Endothelial cell of umbilical vein (primary cell): ENCODE measurements at regions not wholly inside any gene's neighbourhood (a gene's known extent, or its start where the extent isn't known, plus 50 kb on each side); places are given as distances from the start of the nearest gene placed in this dataset.

Experiments used
- CTCF ChIP-seq, 2 donors: IDR thresholded peaks; 1 replicate in 1 of 2; 2 replicates in 1 of 2; pipeline ENCODE4 v1.5.1; 2011; ENCODE audit warnings: low read length in 2 of 2, mild to moderate bottlenecking in 2 of 2, moderate library complexity in 2 of 2, control low read depth in 1 of 2, inconsistent platforms in 1 of 2, low read depth in 1 of 2; ENCODE audit not compliant: insufficient read depth in 1 of 2; ENCODE audit errors: extremely low read depth in 1 of 2
- MYC ChIP-seq: IDR thresholded peaks from one replicate; pipeline ENCODE4 v1.6.1; 2011; ENCODE audit warnings: mild to moderate bottlenecking, low read depth, low read length

GRCh38 chr5:25439025-25439424 is 794.2 kb upstream of the CDH10 start:
- TF ChIP-seq CTCF (IDR thresholded peaks at IDR 0.05; ENCODE audit: extremely low read depth in 1 of 2, insufficient read depth in 1 of 2, low read depth in 1 of 2, low read length in 2 of 2) (no peak), MYC (no peak)
